ENCODE measurements at regions not wholly inside any gene's neighbourhood (a gene's known extent, or its start where the extent isn't known, plus 50 kb on each side); places are given as distances from the start of the nearest gene placed in this dataset.

- H3K36me3 Mint-ChIP-seq (ENCODE audit: insufficient read depth), result peaks cover 3% of the 10 kb centered on the region
Measured at GRCh38 chr7:29619111-29619510, 55.5 kb downstream of the PRR15 start.

GRCh38 chr7:29619848-29620555 is 56.4 kb downstream of the PRR15 start:
- Mint-ChIP-seq H3K27ac (no peak overlapping the region), H3K4me1 (ENCODE audit: low read depth) (peaks cover 6% of the 10 kb centered on the region), H3K4me3 (ENCODE audit: low read depth) (no peak overlapping the region), H3K9me3 (ENCODE audit: low read depth) (peaks cover 4% of the 10 kb centered on the region), H3K27me3 (no peaks in the 10 kb centered on the region), H3K36me3 (ENCODE audit: insufficient read depth) (peaks cover 3% of the 10 kb centered on the region)
- TF ChIP-seq CTCF (IDR thresholded peaks at IDR 0.05; ENCODE audit: unreplicated experiment), result no peak
- DNase-seq (ENCODE audit: low spot score, unreplicated experiment), result no peak

More at GRCh38 chr7:29619111-29619510, 55.5 kb downstream of the PRR15 start:
- no peak for DNase-seq (ENCODE audit: low spot score, unreplicated experiment)
- no peak overlapping the region for H3K27ac Mint-ChIP-seq
- H3K4me1 Mint-ChIP-seq (ENCODE audit: low read depth), result peaks cover 6% of the 10 kb centered on the region
- no peaks in the 10 kb centered on the region for H3K27me3 Mint-ChIP-seq
- peaks cover 4% of the 10 kb centered on the region for H3K9me3 Mint-ChIP-seq (ENCODE audit: low read depth)
- no peak for TF ChIP-seq CTCF (IDR thresholded peaks at IDR 0.05; ENCODE audit: unreplicated experiment)
- no peak overlapping the region for H3K4me3 Mint-ChIP-seq (ENCODE audit: low read depth)

- Mint-ChIP-seq H3K9me3 (ENCODE audit: low read depth) (peaks cover 4% of the 10 kb centered on the region), H3K36me3 (ENCODE audit: insufficient read depth) (peaks cover 3% of the 10 kb centered on the region), H3K27me3 (no peaks in the 10 kb centered on the region), H3K4me3 (ENCODE audit: low read depth) (no peak overlapping the region), H3K4me1 (ENCODE audit: low read depth) (peaks cover 6% of the 10 kb centered on the region), H3K27ac (no peak overlapping the region)
- TF ChIP-seq CTCF (IDR thresholded peaks at IDR 0.05; ENCODE audit: unreplicated experiment), result no peak
- no peak for DNase-seq (ENCODE audit: low spot score, unreplicated experiment)
Measured at GRCh38 chr7:29620556-29620930, 56.9 kb downstream of the PRR15 start.

GRCh38 chr7:29622335-29623265 is 59.0 kb downstream of the PRR15 start:
- H3K36me3 Mint-ChIP-seq (ENCODE audit: insufficient read depth), result no peaks in the 10 kb centered on the region
- peak overlapping the region; percentile 25 for H3K27ac Mint-ChIP-seq
- TF ChIP-seq CTCF (IDR thresholded peaks at IDR 0.05; ENCODE audit: unreplicated experiment), result no peak
- no peak overlapping the region for H3K4me3 Mint-ChIP-seq (ENCODE audit: low read depth)
- no peaks in the 10 kb centered on the region for H3K9me3 Mint-ChIP-seq (ENCODE audit: low read depth)
- H3K27me3 Mint-ChIP-seq, result no peaks in the 10 kb centered on the region
- H3K4me1 Mint-ChIP-seq (ENCODE audit: low read depth), result peaks cover 6% of the 10 kb centered on the region
- no peak for DNase-seq (ENCODE audit: low spot score, unreplicated experiment)

GRCh38 chr7:29623973-29624372 is 60.3 kb downstream of the PRR15 start:
- Mint-ChIP-seq H3K36me3 (ENCODE audit: insufficient read depth) (no peaks in the 10 kb centered on the region), H3K27me3 (no peaks in the 10 kb centered on the region), H3K9me3 (ENCODE audit: low read depth) (no peaks in the 10 kb centered on the region), H3K4me1 (ENCODE audit: low read depth) (peaks cover 6% of the 10 kb centered on the region), H3K4me3 (ENCODE audit: low read depth) (no peak overlapping the region), H3K27ac (no peak overlapping the region)
- no peak for TF ChIP-seq CTCF (IDR thresholded peaks at IDR 0.05; ENCODE audit: unreplicated experiment)
- no peak for DNase-seq (ENCODE audit: low spot score, unreplicated experiment)

All from progenitor cell of endocrine pancreas (in vitro differentiated cells).